ENCODE measurements at regions not wholly inside any gene's neighbourhood (a gene's known extent, or its start where the extent isn't known, plus 50 kb on each side); places are given as distances from the start of the nearest gene placed in this dataset.

- TF ChIP-seq, protein P1, sequence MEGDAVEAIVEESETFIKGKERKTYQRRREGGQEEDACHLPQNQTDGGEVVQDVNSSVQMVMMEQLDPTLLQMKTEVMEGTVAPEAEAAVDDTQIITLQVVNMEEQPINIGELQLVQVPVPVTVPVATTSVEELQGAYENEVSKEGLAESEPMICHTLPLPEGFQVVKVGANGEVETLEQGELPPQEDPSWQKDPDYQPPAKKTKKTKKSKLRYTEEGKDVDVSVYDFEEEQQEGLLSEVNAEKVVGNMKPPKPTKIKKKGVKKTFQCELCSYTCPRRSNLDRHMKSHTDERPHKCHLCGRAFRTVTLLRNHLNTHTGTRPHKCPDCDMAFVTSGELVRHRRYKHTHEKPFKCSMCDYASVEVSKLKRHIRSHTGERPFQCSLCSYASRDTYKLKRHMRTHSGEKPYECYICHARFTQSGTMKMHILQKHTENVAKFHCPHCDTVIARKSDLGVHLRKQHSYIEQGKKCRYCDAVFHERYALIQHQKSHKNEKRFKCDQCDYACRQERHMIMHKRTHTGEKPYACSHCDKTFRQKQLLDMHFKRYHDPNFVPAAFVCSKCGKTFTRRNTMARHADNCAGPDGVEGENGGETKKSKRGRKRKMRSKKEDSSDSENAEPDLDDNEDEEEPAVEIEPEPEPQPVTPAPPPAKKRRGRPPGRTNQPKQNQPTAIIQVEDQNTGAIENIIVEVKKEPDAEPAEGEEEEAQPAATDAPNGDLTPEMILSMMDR (IDR thresholded peaks at IDR 0.05) = no peak
- TF ChIP-seq POLR2A (IDR thresholded peaks at IDR 0.05) = no peak
- intact Hi-C loops (cut with DNase I) = no loop called here
- Histone ChIP-seq H3K27me3 (no peaks in the 10 kb centered on the region), H3K4me1 (no peaks in the 10 kb centered on the region), H3K9me3 (peaks cover 0 to 18% (median 0%) of the 10 kb centered on the region in 3 donors), H3K27ac (no peak overlapping the region), H3K36me3 (no peaks in the 10 kb centered on the region), H3K4me3 (no peak overlapping the region)
- DNase-seq = no peak
- 39 to 50% methylated on average over 3 of the region's 3 CpGs for WGBS, 2 donors
These were observed 1545.1 kb upstream of the PCDH20 start for GRCh38 chr13:62960723-62961122.

- Histone ChIP-seq H3K36me3 (no peaks in the 10 kb centered on the region), H3K9me3 (no peaks in the 10 kb centered on the region), H3K27me3 (no peaks in the 10 kb centered on the region), H3K4me1 (no peaks in the 10 kb centered on the region), H3K27ac (no peak overlapping the region), H3K4me3 (no peak overlapping the region)
- 48 to 56% methylated on average over 1 of the region's 1 CpG for WGBS, 2 donors
- intact Hi-C loops (cut with DNase I) = no loop called here
- DNase-seq = no peak
- TF ChIP-seq, protein P1 (IDR thresholded peaks at IDR 0.05) = no peak
- no peak for TF ChIP-seq POLR2A (IDR thresholded peaks at IDR 0.05)
These were observed 1518.2 kb upstream of the PCDH20 start for GRCh38 chr13:62933809-62934208.

- no peaks in the 10 kb centered on the region for H3K36me3 ChIP-seq
- intact Hi-C loops (cut with DNase I) = no loop called here
- H3K9me3 ChIP-seq = peaks cover 0 to 11% (median 0%) of the 10 kb centered on the region in 3 donors
- H3K27me3 ChIP-seq = no peaks in the 10 kb centered on the region
- H3K4me3 ChIP-seq = no peak overlapping the region
- TF ChIP-seq, protein P1 (IDR thresholded peaks at IDR 0.05) = no peak
- TF ChIP-seq POLR2A (IDR thresholded peaks at IDR 0.05) = no peak
- DNase-seq = no peak
- H3K4me1 ChIP-seq = no peaks in the 10 kb centered on the region
- no peak overlapping the region for H3K27ac ChIP-seq
- WGBS, 2 donors = 22 to 23% methylated on average over 2 of the region's 2 CpGs
These were observed 1516.7 kb upstream of the PCDH20 start for GRCh38 chr13:62932256-62932883.

- no peak for DNase-seq
- TF ChIP-seq, protein P1 (IDR thresholded peaks at IDR 0.05) = no peak
- no peak for TF ChIP-seq POLR2A (IDR thresholded peaks at IDR 0.05)
- H3K4me1 ChIP-seq = no peaks in the 10 kb centered on the region
- peaks cover 0 to 11% (median 0%) of the 10 kb centered on the region in 3 donors for H3K9me3 ChIP-seq
- intact Hi-C loops (cut with DNase I) = no loop called here
- no peak overlapping the region for H3K4me3 ChIP-seq
- H3K36me3 ChIP-seq = no peaks in the 10 kb centered on the region
- no peaks in the 10 kb centered on the region for H3K27me3 ChIP-seq
- 33 to 42% methylated on average over 1 of the region's 1 CpG for WGBS, 2 donors
- no peak overlapping the region for H3K27ac ChIP-seq
These were observed 1516.2 kb upstream of the PCDH20 start for GRCh38 chr13:62931853-62932252.

- no peak overlapping the region for H3K4me3 ChIP-seq
These were observed 1508.7 kb upstream of the PCDH20 start for GRCh38 chr13:62924395-62924794.

More at GRCh38 chr13:62924395-62924794, 1508.7 kb upstream of the PCDH20 start:
- H3K4me1 ChIP-seq = no peaks in the 10 kb centered on the region
- TF ChIP-seq, protein P1 (IDR thresholded peaks at IDR 0.05) = no peak
- no peak for TF ChIP-seq POLR2A (IDR thresholded peaks at IDR 0.05)
- intact Hi-C loops (cut with DNase I) = no loop called here
- no peaks in the 10 kb centered on the region for H3K36me3 ChIP-seq
- peaks cover 0 to 15% (median 7%) of the 10 kb centered on the region in 3 donors for H3K9me3 ChIP-seq
- no peak overlapping the region for H3K27ac ChIP-seq
- DNase-seq = no peak
- no peaks in the 10 kb centered on the region for H3K27me3 ChIP-seq
